ENCODE measurements at regions not wholly inside any gene's neighbourhood (a gene's known extent, or its start where the extent isn't known, plus 50 kb on each side); places are given as distances from the start of the nearest gene placed in this dataset.

- TF ChIP-seq CTCF (IDR thresholded peaks at IDR 0.05) (no peak), POLR2A (IDR thresholded peaks at IDR 0.05) (no peak)
These were observed 698.1 kb downstream of the DHX35 start for GRCh38 chr20:39660226-39660625.

All from body of pancreas (tissue), 4 donors.